Kidney epithelial cell (primary cell): ENCODE measurements at regions not wholly inside any gene's neighbourhood (a gene's known extent, or its start where the extent isn't known, plus 50 kb on each side); places are given as distances from the start of the nearest gene placed in this dataset.

Experiments
- DNase-seq: peaks from one replicate; pipeline ENCODE4 v3.0.0-alpha.2; 2010; ENCODE audit warnings: low read depth
- H3K27me3 ChIP-seq: 2 replicates; pipeline ENCODE4 v1.6.0; 2011; ENCODE audit warnings: low read length; ENCODE audit not compliant: control insufficient read depth, insufficient read depth
- H3K36me3 ChIP-seq: 2 replicates; pipeline ENCODE4 v1.5.1; 2011; ENCODE audit warnings: low read length; ENCODE audit not compliant: control insufficient read depth, insufficient read depth
- H3K4me3 ChIP-seq: 2 replicates; pipeline ENCODE4 v1.5.1; 2011; ENCODE audit warnings: low read depth, mild to moderate bottlenecking, control low read depth, low read length
- CTCF ChIP-seq: IDR thresholded peaks from 2 replicates; pipeline ENCODE4 v1.5.1; 2011; ENCODE audit warnings: mild to moderate bottlenecking, moderate library complexity, low read length, control low read depth, inconsistent platforms; ENCODE audit not compliant: insufficient read depth, poor library complexity, severe bottlenecking

- Histone ChIP-seq H3K36me3 (no peaks in the 10 kb centered on the region), H3K27me3 (no peaks in the 10 kb centered on the region), H3K4me3 (no peak overlapping the region)
- TF ChIP-seq CTCF, result no peak
- DNase-seq, result no peak
Measured at GRCh38 chr12:94049718-94050117, 98.7 kb upstream of the PLXNC1 start.

GRCh38 chr12:94053676-94054075, 94.7 kb upstream of the PLXNC1 start:
- Histone ChIP-seq H3K36me3 (no peaks in the 10 kb centered on the region), H3K27me3 (no peaks in the 10 kb centered on the region), H3K4me3 (no peak overlapping the region)
- no peak for DNase-seq
- no peak for TF ChIP-seq CTCF

- no peak for DNase-seq
- H3K4me3 ChIP-seq, result no peak overlapping the region
- no peak for TF ChIP-seq CTCF
- no peaks in the 10 kb centered on the region for H3K36me3 ChIP-seq
- no peaks in the 10 kb centered on the region for H3K27me3 ChIP-seq
Measured at GRCh38 chr12:94055528-94055927, 92.8 kb upstream of the PLXNC1 start.

GRCh38 chr12:94056419-94057158, 91.8 kb upstream of the PLXNC1 start:
- Histone ChIP-seq H3K36me3 (no peaks in the 10 kb centered on the region), H3K27me3 (no peaks in the 10 kb centered on the region), H3K4me3 (no peak overlapping the region)
- no peak for TF ChIP-seq CTCF
- DNase-seq, result no peak

- DNase-seq, result no peak
Measured at GRCh38 chr12:94057262-94058151, 90.9 kb upstream of the PLXNC1 start.

More at GRCh38 chr12:94057262-94058151, 90.9 kb upstream of the PLXNC1 start:
- Histone ChIP-seq H3K27me3 (no peaks in the 10 kb centered on the region), H3K36me3 (no peaks in the 10 kb centered on the region), H3K4me3 (no peak overlapping the region)
- no peak for TF ChIP-seq CTCF
